H1 (cell line): ENCODE measurements at regions not wholly inside any gene's neighbourhood (a gene's known extent, or its start where the extent isn't known, plus 50 kb on each side); places are given as distances from the start of the nearest gene placed in this dataset.

Source experiments
- CTCF ChIA-PET: fragments of 300-600 bp; sonication (Branson Sonifier 250); formaldehyde crosslinking; loops from one replicate; lab custom pipeline; 2021; ENCODE audit not compliant: partially characterized antibody; lab: Charles Lee
- POLR2A ChIA-PET: fragments of 300-600 bp; sonication (Branson Sonifier 250); formaldehyde crosslinking; loops from one replicate; lab custom pipeline; 2021; ENCODE audit warnings: inconsistent platforms; ENCODE audit not compliant: partially characterized antibody; lab: Charles Lee
- DNase-seq, 2 experiments: peaks; one replicate each; pipeline versions ENCODE4 v3.0.0 to v3.0.0-alpha.2; 2010 to 2022; ENCODE audit warnings: low spot score in 2 of 2, low read depth in 1 of 2, mixed read lengths in 1 of 2
- FAIRE-seq: peaks from 2 replicates; lab custom pipeline; 2011; peaks lifted over from hg19 to GRCh38; lab: Jason Lieb, UNC
- H2AFZ ChIP-seq: 2 replicates; pipeline ENCODE4 v1.8.1; 2012; ENCODE audit warnings: low read length, inconsistent platforms
- H2AK5ac ChIP-seq: 2 replicates; pipeline ENCODE4 v1.6.1; 2013; ENCODE audit warnings: low read depth, low read length
- H2BK120ac ChIP-seq: replicated peaks from 2 replicates; pipeline ENCODE3; 2013; ENCODE audit warnings: low read depth, low read length, inconsistent platforms
- H2BK12ac ChIP-seq: 2 replicates; pipeline ENCODE4 v1.6.1; 2013; ENCODE audit warnings: low read depth, low read length
- H2BK15ac ChIP-seq: 2 replicates; pipeline ENCODE4 v1.6.1; 2013; ENCODE audit warnings: low read length
- H2BK20ac ChIP-seq: 2 replicates; pipeline ENCODE4 v1.6.1; 2013; ENCODE audit warnings: low read length
- H2BK5ac ChIP-seq: 2 replicates; pipeline ENCODE4 v1.6.1; 2013; ENCODE audit warnings: low read depth, low read length
- H3K14ac ChIP-seq: 2 replicates; pipeline ENCODE4 v1.6.1; 2013; ENCODE audit warnings: inconsistent platforms; ENCODE audit not compliant: insufficient read length
- H3K18ac ChIP-seq: 2 replicates; pipeline ENCODE4 v1.6.1; 2013; ENCODE audit warnings: low read length; ENCODE audit errors: extremely low read depth
- H3K23ac ChIP-seq: 2 replicates; pipeline ENCODE4 v1.6.1; 2013; ENCODE audit warnings: inconsistent platforms; ENCODE audit not compliant: insufficient read length
- H3K23me2 ChIP-seq: 2 replicates; pipeline ENCODE4 v1.6.1; 2013; ENCODE audit warnings: low read depth, low read length
- H3K27ac ChIP-seq: 2 replicates; pipeline ENCODE4 v1.6.1; 2011; ENCODE audit warnings: low read depth, low read length, inconsistent platforms
- H3K27me3 ChIP-seq, 4 experiments: replicated peaks in 1 of 4; 1 replicate in 1 of 4; 2 replicates in 3 of 4; pipeline versions ENCODE4 v1.6.1 to v1.8.1; 2011 to 2013; ENCODE audit warnings: low read length in 3 of 4, mild to moderate bottlenecking in 3 of 4, inconsistent platforms in 2 of 4, mixed read lengths in 2 of 4, moderate library complexity in 1 of 4; ENCODE audit not compliant: control insufficient read depth in 3 of 4, insufficient read depth in 3 of 4; ENCODE audit errors: extremely low read depth in 1 of 4
- H3K36me3 ChIP-seq, 4 experiments: 2 replicates each; pipeline versions ENCODE4 v1.6.1 to v1.8.1; 2011 to 2013; ENCODE audit warnings: mild to moderate bottlenecking in 4 of 4, low read length in 3 of 4, moderate library complexity in 2 of 4, control low read depth in 1 of 4, inconsistent platforms in 1 of 4; ENCODE audit not compliant: insufficient read depth in 4 of 4, control insufficient read depth in 2 of 4
- H3K4ac ChIP-seq: replicated peaks from 2 replicates; pipeline ENCODE3; 2013; ENCODE audit warnings: low read length, low read depth, mixed read lengths, inconsistent platforms; ENCODE audit not compliant: insufficient read length
- H3K4me1 ChIP-seq, 4 experiments: replicated peaks in 1 of 4; 1 replicate in 1 of 4; 2 replicates in 3 of 4; pipeline versions ENCODE4 v1.6.1 to v1.8.1; 2011 to 2013; ENCODE audit warnings: low read length in 3 of 4, inconsistent platforms in 2 of 4, mixed read lengths in 1 of 4; ENCODE audit not compliant: insufficient read depth in 4 of 4, control insufficient read depth in 3 of 4
- H3K4me2 ChIP-seq, 2 experiments: 2 replicates each; pipeline versions ENCODE4 v1.6.1 to v1.8.1; 2011 to 2013; ENCODE audit warnings: low read depth in 2 of 2, low read length in 2 of 2, control low read depth in 1 of 2, inconsistent platforms in 1 of 2, mild to moderate bottlenecking in 1 of 2; ENCODE audit not compliant: insufficient read depth in 1 of 2
- H3K4me3 ChIP-seq, 4 experiments: fragments of 200-600, 300-600 bp in 1 of 4; sonication (generic), shearing (Covaris generic), sonication (Bioruptor Twin) in 1 of 4; 2 replicates each; pipeline versions ENCODE4 v1.5.1 to v1.8.1; 2011 to 2016; ENCODE audit warnings: low read length in 4 of 4, low read depth in 3 of 4, control low read depth in 2 of 4, inconsistent platforms in 2 of 4, mild to moderate bottlenecking in 2 of 4, mixed read lengths in 1 of 4, moderate library complexity in 1 of 4; ENCODE audit not compliant: insufficient read depth in 2 of 4; ENCODE audit errors: extremely low read depth in 1 of 4
- H3K56ac ChIP-seq: replicated peaks from 2 replicates; pipeline ENCODE3; 2013; ENCODE audit warnings: low read depth, mild to moderate bottlenecking, mixed read lengths, low read length, inconsistent platforms; ENCODE audit not compliant: insufficient read length
- H3K79me1 ChIP-seq: 2 replicates; pipeline ENCODE4 v1.6.1; 2013; ENCODE audit warnings: low read depth, low read length, control low read depth
- H3K79me2 ChIP-seq, 2 experiments: 2 replicates each; pipeline versions ENCODE4 v1.6.1 to v1.8.1; 2012 to 2013; ENCODE audit warnings: low read length in 2 of 2, mild to moderate bottlenecking in 2 of 2, inconsistent platforms in 1 of 2; ENCODE audit not compliant: insufficient read depth in 2 of 2, control insufficient read depth in 1 of 2
- H3K9ac ChIP-seq, 4 experiments: replicated peaks in 1 of 4; 1 replicate in 1 of 4; 2 replicates in 3 of 4; pipeline versions ENCODE4 v1.6.1 to v1.8.1; 2011 to 2013; ENCODE audit warnings: low read depth in 3 of 4, low read length in 3 of 4, control low read depth in 2 of 4, mild to moderate bottlenecking in 2 of 4, moderate library complexity in 2 of 4, inconsistent platforms in 1 of 4; ENCODE audit errors: extremely low read depth in 1 of 4
- H3K9me3 ChIP-seq, 2 experiments: 2 replicates each; pipeline versions ENCODE4 v1.6.1 to v1.8.1; 2012 to 2013; ENCODE audit warnings: mild to moderate bottlenecking in 2 of 2, moderate library complexity in 2 of 2, control low read depth in 1 of 2, inconsistent platforms in 1 of 2, low read depth in 1 of 2, low read length in 1 of 2, mixed read lengths in 1 of 2; ENCODE audit not compliant: insufficient read depth in 2 of 2
- H4K20me1 ChIP-seq, 2 experiments: replicated peaks in 1 of 2; 2 replicates each; pipeline versions ENCODE3 to v1.8.1; 2011 to 2013; ENCODE audit warnings: inconsistent platforms in 2 of 2, low read length in 2 of 2, mild to moderate bottlenecking in 1 of 2; ENCODE audit not compliant: insufficient read depth in 2 of 2, control insufficient read depth in 1 of 2
- H4K5ac ChIP-seq: 2 replicates; pipeline ENCODE4 v1.6.1; 2013; ENCODE audit warnings: low read length, low read depth, mixed read lengths, inconsistent platforms; ENCODE audit not compliant: insufficient read length
- H4K8ac ChIP-seq: 2 replicates; pipeline ENCODE4 v1.8.0; 2013; ENCODE audit warnings: mild to moderate bottlenecking, moderate library complexity, low read length, inconsistent platforms; ENCODE audit not compliant: insufficient read depth; ENCODE audit errors: extremely low read depth
- H4K91ac ChIP-seq: replicated peaks from 2 replicates; pipeline ENCODE3; 2013; ENCODE audit warnings: low read length, mixed read lengths, inconsistent platforms; ENCODE audit not compliant: insufficient read length
- KDM5A ChIP-seq: fragments of 200-600 bp; IDR thresholded peaks from 2 replicates; pipeline ENCODE4 v1.7.1; 2012; ENCODE audit warnings: mild to moderate bottlenecking, low read length, inconsistent platforms, mixed read lengths
- WGBS, 2 experiments: shearing (Covaris generic) in 1 of 2; methylation state at CpG; one replicate each; pipeline versions ENCODE4 v1.1.6 to v1.1.7; 2013 to 2015; ENCODE audit warnings: low lambda C conversion rate in 2 of 2, mixed read lengths in 2 of 2, inconsistent platforms in 1 of 2, low coverage in 1 of 2, missing lambda C conversion rate in 1 of 2; ENCODE audit not compliant: insufficient replicate concordance in 2 of 2, insufficient coverage in 1 of 2, insufficient read length in 1 of 2; ENCODE audit errors: extremely low coverage in 1 of 2, missing lambda C conversion rate in 1 of 2; 5-methylcytosine and 5-hydroxymethylcytosine counted together

DNA sequence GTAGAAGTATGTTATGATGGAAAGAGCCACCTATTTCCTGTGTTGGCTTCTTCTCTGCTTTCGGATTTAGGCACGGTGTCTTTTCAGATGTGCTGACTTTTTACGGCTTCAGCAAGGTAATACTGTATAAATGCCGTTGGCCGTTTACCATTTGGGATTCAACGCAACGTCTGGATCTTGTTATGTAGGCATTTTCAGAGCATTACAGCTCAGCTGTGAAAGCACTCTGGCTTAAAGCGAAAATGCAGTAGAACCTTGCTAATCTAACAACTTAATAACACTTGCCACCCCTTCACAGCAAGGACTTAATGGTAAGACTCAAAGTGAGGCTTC is 229.9 kb downstream of the EFCAB11 start:
- Histone ChIP-seq H3K79me2 (no peaks in the 10 kb centered on the region), H2BK5ac (no peak overlapping the region), H2BK20ac (no peak overlapping the region), H4K8ac (no peak overlapping the region), H2AK5ac (no peak overlapping the region), H3K56ac (no peak overlapping the region), H3K27me3 (no peaks in the 10 kb centered on the region), H3K4me3 (no peak overlapping the region), H3K9ac (no peak overlapping the region), H3K4me1 (peaks cover 14 to 26% (median 21%) of the 10 kb centered on the region in 4 experiments), H3K23ac (no peak overlapping the region), H2AFZ (peak overlapping the region; percentile 2; the same call in 1 of the 2 replicates), H3K4me2 (no peak overlapping the region), H4K91ac (no peak overlapping the region), H3K4ac (no peak overlapping the region), H3K18ac (no peak overlapping the region), H4K5ac (no peak overlapping the region), H4K20me1 (no peaks in the 10 kb centered on the region), H3K36me3 (no peaks in the 10 kb centered on the region), H3K9me3 (no peaks in the 10 kb centered on the region), H3K27ac (no peak overlapping the region), H3K14ac (no peak overlapping the region), H3K23me2 (no peaks in the 10 kb centered on the region), H3K79me1 (no peaks in the 10 kb centered on the region), H2BK12ac (no peak overlapping the region), H2BK15ac (no peak overlapping the region), H2BK120ac (no peak overlapping the region)
- 87% methylated on average over 8 of the region's 8 CpGs; no CpG with 5 or more reads in 1 of the 2 experiments for WGBS, 2 experiments
- FAIRE-seq (no peak), DNase-seq (no peak)
- CTCF ChIA-PET: no interaction called here
- no peak for TF ChIP-seq KDM5A
- POLR2A ChIA-PET: no interaction called here
